Hematopoietic multipotent progenitor cell treated with erythropoietin and hydrocortisone succinate and interleukin-3 and kit ligand, for 6 days (in vitro differentiated cells): ENCODE measurements at regions not wholly inside any gene's neighbourhood (a gene's known extent, or its start where the extent isn't known, plus 50 kb on each side); places are given as distances from the start of the nearest gene placed in this dataset.

ENCODE experiments used
- DNase-seq: peaks from one replicate; pipeline ENCODE4 v3.0.0-alpha.2; 2015

DNA sequence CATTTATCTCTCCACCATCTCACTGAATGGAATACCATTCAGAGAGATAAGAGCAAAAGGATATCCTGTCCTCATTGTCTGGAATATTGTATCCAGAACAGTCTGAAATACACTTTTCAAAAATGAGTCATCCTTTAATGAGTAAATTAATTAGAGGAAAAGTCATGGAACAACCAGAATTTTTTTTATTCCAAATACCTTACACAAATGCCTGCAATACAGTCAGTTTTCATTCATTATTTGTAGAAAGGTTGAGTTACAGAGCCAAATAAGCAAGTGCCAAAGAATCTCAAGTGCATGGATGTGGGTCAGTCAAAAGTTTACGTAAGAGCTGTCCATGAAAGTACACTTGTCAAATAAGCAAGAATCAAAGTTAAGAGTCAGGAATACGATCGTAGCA is 482.6 kb downstream of the IPMK start:
- DNase-seq, result no peak

DNA sequence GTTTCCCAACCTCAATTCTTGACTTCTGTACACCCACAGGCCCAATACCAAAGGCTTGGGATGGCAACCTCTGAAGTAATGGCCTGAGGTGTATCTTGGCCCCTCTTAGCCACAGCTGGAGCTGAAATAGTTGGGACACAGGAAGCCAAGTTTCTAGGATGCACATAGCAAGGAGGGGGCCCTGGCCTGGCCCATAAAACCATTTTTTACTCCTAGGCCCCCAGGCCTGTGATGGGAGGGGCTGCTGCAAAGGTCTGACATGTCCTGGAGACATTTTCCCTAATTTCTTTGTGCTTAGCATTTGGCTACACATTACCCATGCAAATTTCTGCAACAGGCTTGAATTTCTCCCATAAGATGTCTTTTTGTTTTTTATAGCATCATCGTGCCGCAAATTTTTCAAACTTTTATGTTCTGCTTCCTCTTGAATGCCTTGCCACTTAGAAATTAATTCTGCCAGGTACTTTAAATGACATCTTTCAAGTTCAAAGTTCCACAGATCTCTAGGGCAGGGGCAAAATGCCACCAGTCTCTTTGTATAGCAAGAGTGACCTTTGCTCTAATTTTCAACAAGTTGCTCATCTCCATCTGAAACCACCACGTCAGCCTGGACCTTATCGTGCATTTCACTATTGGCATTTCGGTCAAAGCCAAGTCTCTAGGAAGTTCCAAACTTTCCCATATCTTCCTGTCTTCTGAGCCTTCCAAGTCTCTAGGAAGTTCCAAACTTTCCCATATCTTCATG is 490.8 kb downstream of the IPMK start:
- DNase-seq, result no peak

- DNase-seq, result no peak
Observed at GRCh38 chr10:57775250-57775649, 492.4 kb downstream of the IPMK start.

DNA sequence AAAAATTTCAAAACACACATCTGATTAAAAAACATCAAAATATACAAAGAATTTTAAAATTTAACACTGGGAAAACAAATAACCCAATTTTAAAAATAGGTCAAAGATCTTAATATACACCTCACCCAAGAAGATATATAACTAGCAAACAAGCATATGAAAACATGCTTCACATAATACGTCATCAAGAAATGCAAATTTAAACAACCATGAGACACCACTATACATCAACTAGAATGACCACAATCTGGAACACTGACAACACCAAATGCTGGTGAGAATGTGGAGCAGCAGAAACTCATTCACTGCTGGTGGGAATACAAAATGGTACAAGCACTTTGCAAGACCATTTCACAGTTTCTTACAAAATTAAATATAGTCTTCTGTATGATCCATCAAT is 498.4 kb downstream of the IPMK start:
- DNase-seq, result no peak

GRCh38 chr10:57759777-57760176 is 507.9 kb downstream of the IPMK start:
- DNase-seq, result no peak

DNA sequence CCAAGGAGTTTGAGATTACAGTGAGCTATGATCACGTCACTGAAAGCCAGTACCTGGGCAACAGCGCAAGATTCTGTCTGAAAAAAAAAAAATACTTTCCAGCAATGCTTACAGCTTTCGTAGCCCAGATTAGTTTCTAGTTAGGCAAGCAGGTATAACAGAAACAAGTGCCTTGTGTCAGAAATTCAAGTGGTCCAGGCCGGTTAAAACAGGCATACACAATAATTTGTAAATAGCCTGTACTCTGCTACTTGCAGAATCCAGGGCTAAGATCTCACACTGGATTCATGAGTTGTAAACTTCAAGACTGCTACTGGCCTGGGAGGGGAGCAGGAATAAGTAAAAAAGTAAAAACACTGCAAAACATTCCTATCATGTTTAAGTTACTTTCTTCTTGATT is 512.9 kb downstream of the IPMK start:
- no peak for DNase-seq

DNA sequence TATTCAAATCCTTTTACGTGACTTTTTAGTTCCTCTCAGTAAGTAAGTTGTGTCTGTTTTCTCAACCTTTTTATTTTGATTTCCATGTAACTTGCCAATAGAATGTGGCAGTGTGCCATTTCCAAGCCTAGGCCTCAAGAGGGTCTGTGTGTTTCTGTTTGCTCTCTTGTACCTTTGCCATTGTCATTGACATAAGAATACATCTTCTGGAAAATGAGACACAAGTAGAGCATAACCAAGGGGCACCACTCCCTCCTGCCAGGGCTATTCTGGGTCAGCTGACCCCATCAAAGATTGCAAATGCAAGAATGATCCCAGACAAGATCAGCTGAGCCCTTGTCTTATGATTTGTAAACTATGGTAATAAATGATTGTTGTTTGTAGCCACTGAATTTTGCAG is 524.0 kb downstream of the IPMK start:
- no peak for DNase-seq

DNA sequence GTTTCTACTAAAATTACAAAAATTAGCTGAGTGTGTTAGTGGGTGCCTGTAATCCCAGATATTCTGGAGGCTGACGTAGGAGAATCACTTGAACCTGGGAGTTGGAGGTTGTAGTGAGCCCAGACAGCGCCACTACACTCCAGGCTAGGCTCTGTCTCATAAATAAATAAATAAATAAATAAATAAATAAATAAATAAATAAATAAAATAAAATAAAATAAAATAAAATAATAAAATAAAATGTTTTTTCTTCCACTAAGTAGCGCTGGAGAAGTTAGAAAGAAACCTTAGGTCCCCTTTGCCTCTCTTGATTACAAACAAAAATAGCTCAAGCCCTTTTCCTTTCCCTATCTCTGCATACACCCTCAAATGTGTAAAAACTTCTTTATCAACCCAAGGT is 525.9 kb downstream of the IPMK start:
- no peak for DNase-seq

GRCh38 chr10:57723305-57723704 is 544.4 kb downstream of the IPMK start:
- no peak for DNase-seq

DNA sequence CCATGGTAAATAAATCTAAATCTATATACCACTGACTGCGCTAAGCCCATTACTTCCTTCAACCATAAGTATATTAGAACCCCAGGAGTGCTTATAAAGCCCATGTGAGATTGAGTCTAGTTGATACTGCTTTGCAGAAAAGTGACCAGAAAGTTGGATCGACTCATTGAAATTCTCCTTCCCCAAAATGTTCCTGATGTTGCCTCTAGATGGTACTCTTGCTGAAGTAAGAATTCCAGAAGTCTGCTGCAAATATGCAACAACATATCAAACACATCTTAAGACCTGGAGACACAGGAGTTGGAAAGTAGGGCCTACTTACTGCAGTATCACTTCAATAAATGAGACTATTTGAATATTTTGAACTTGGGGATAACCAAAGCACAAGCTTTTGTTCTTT is 550.8 kb downstream of the IPMK start:
- DNase-seq, result no peak

DNA sequence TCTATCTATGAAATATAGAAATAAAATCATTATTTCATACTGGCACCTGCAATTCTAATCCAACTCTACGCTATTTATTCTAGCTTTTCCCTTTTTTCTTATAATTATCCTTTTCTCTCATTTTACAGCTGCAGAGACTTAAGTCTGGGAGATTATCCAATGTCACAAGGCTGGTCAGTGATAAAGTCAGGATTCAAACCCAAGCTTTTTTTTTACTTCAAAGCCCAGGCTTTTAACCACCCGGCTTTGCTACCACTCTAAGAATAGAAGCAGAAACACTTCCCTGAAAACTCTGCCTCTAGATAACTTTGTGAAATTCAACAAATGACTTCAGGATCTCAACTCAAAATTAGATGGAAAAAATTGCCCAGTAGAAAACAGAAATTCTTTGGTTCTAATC is 552.5 kb downstream of the IPMK start:
- no peak for DNase-seq

DNA sequence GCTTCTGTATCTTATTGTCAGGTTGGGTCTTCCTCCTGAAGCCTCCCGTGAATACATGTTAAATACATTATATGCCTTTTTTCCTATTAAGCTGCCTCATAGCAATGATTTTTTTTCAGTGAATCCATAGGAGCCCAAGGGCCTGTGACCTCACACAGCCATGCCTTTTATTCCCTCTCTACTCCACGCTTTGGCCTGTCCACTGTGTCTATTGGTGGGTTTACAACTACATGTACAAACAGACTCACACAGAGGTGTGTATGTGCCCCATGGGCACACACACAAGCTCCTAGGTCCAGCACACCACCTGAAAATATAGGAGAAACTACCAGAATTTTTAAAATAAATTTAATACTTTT is 560.4 kb downstream of the IPMK start:
- DNase-seq, result no peak

GRCh38 chr10:57706576-57707299 is 561.0 kb downstream of the IPMK start:
- no peak for DNase-seq

DNA sequence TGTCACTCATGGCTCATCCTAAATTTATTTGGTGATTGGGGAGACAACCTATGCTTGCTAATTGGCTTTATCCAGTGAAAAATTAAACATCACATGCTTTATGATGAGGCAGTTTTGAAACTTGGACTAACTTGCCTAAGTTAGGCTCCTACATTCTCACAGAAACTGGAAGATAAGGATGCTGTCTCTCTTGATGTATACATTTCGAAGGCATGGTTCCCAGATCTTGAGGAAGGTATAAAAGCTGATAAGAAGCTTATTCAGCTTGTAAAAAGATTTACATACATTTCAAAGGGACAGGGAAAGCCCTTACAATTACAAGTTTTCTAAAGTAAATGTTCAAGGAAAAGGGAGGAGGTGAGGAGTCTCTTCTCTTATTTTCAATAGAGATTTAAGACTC is 561.7 kb downstream of the IPMK start:
- no peak for DNase-seq

- no peak for DNase-seq
Observed at GRCh38 chr10:57699944-57700343, 567.8 kb downstream of the IPMK start.

GRCh38 chr10:57696641-57697040 is 571.1 kb downstream of the IPMK start:
- DNase-seq, result no peak

GRCh38 chr10:57694956-57695608 is 572.6 kb downstream of the IPMK start:
- no peak for DNase-seq

DNA sequence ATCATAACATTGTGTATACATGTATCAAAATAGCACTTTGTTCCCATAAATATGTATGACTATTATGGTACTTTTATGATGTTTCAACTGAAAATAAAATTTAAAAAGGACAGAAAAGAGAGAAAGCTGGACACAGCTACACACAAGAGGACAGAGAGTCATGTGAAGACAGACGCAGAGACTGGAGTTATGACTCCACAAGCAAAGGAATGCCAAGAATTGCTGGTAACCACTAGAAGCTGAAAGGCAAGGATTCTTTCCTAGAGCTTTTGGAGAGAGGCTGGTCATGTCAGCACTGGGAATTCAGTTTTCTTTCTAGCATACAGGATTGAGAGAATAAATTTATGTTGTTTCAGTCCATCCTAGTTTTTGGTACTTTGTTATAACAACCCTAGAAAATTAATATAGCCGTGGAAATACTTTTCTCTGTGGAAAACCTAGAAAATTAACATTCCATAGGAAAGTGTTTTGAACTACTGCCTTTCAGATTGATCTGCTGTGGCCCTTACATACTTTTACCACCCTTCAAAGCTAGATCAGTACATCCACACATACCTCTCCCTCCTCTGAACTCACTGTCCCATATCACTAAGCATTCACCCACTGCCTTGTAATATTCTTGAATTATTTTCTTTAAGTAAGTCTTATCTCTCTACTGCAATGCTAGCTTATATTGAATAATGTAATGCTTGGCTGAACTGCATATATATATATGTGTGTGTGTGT is 575.3 kb downstream of the IPMK start:
- no peak for DNase-seq

DNA sequence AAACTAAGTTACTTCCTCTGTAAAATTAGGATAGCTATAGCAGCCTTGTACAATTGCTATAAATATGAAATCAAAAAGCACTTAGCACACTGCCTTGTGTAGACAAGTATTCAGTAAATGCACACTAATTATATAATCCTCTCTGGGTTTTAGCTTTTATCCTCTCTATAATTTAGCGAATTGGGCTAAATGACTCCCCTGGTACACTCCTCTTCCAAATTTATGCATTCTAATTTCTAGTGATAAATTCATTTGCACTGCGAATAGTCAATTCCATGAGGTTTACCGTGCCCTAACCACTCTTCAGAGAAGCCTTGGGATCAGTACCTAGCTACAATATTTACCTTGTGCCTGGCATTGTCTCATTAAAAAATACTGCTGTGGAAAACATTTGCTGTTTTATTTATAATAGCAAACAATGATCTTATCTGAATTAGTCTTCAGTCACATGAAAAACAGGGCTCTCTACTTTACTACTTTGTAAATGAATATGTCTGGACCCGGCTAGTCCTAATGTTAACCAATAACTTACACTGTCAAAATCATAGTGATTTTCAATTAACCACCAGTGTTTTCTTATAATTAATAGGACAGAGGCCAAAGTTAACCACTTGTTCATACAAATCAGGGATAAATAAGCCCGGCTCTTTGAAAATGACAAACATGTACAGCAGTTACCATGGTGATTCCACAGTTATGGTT is 577.9 kb downstream of the IPMK start:
- DNase-seq, result no peak

GRCh38 chr10:57679916-57680315 is 587.8 kb downstream of the IPMK start:
- DNase-seq, result no peak

- DNase-seq, result no peak
Observed at GRCh38 chr10:57675125-57675524, 592.6 kb downstream of the IPMK start.

DNA sequence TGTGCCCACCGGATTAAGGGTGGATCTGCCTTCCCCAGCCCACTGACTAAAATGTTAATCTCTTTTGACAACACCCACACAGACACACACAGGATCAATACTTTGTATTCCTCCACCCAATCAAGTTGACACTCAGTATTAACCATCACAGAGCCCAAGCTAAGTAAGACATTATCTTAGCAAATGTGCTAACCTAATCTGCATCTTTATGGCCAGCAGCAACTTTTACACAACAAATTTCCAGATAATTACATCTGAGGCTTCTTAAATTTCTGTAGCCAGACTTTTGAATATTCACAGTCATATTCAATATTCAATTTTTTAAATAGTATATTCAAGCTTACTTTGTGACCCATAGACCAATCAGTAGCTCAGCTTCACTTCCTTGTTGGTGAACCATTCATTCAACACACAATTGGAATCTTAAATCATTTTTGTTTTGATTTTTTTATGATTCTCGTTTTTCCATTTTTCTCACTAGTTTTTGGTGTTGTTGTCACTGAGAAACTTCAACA is 594.2 kb downstream of the IPMK start:
- no peak for DNase-seq

DNA sequence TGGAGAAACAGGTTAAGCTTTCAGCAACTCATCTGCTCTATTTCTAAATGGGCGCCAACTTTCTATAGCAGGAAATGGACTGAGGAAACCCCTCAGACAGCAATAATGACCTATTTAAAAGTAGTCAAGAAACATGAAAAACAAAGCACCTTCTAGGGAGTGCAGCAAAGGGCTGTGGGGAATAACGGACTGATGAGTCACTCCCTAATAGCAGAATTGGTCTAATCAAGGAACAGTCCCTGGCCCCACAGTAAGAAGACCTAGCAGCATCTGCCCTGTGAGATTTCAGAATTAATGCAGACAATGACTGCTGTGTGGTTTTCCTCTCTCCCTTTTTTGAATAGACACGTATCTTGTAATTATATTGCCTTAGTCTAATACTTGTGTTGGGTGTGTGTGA is 602.9 kb downstream of the IPMK start:
- DNase-seq, result no peak
